GOT3 (cell line): ENCODE measurements at regions not wholly inside any gene's neighbourhood (a gene's known extent, or its start where the extent isn't known, plus 50 kb on each side); places are given as distances from the start of the nearest gene placed in this dataset.
A peak's percentile ranks its signal among the peaks of the same experiment; 100 is the strongest.
"Not testable (repeated sequence)": the region's sequence is repeated elsewhere in the genome, so short reads cannot be mapped to it uniquely, and the experiment has no call there.

ENCODE experiments used
- DNase-seq: peaks from one replicate; lab custom pipeline; 2025; ENCODE audit warnings: mixed read lengths; lab: John Stamatoyannopoulos, UW

DNA sequence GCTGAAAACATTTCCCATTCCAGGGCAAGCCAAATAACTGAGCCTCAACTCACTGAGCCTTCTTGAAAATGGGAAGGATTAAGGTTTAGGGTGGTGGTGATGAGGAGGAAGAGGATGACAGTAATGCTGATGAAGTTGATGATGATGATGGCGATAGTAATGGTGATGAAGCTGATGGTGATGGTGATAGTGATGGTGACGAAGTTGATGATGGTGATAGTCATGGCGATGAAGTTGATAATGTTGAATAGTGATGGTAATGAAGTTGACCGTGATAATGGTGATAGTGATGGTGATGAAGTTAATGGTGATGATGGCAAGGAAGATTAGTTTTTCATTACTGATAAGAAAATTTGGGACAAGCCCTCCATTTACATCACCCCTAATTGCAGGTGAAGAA is 285.8 kb upstream of the DYNLRB2 start:
- DNase-seq: no peak

DNA sequence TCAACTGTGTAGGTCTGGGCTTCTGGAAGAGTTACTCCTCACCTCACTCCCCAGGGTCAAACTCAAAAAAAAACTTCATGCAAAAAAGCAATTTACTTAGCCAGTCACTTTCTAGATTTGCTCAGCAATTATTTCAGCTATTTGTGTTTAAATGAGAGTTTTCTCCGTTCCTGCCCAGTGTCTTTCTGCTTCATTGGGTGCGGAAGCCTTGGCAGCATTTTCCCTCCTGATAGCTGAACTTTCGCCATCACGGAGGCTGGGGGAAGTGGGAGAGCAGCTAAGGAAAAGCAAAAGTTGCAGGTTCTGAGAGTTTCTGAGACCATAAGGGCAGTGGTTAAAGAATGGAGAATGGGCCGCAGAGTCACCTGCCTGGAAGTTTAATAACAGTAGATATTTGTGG is 287.1 kb upstream of the DYNLRB2 start:
- DNase-seq: no peak

DNA sequence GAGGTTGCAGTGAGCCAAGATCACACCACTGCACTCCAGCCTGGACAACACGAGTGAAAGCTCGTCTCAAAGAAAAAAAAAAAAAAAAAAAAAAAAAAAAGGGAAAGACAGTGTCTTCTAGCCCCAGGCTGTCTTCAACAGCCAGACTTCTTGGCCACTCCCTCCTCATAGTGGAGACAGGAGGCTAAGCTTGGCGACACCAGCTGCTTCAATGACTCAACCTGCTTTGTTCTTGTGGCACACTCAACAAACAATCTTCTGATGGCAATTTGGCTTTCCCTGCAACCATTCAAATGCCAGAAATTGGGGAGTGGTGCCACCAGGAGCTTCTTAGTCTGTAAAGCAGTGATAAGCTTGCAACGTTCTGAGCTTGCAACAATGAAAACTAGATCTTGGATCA is 290.4 kb upstream of the DYNLRB2 start:
- no peak for DNase-seq

DNA sequence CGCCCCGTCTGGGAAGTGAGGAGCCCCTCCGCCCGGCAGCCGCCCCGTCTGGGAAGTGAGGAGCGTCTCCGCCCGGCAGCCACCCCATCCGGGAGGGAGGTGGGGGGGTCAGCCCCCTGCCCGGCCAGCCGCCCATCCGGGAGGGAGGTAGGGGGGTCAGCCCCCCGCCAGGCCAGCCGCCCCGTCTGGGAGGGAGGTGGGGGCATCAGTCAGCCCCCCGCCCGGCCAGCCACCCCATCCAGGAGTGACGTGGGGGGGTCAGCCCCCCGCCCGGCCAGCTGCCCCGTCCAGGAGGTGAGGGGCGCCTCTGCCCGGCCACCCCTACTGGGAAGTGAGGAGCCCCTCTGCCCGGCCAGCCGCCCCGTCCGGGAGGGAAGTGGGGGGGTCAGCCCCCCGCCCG is 297.5 kb upstream of the DYNLRB2 start:
- not testable (repeated sequence) for DNase-seq

DNA sequence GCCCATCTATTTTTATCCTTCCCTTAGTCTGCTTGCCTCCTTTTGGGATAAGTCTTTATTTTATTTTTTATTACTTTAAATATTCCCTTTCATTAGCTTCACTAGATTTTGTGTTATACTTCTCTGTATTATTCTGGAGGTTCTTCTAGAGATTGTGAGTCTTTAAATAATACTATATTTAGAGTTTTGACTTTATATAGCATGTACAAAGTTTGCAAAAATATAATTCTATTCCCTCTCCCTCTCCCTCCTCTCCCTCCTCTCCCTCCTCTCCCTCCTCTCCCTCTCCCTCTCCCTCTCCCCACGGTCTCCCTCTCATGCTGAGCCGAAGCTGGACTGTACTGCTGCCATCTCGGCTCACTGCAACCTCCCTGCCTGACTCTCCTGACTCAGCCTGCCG is 298.5 kb upstream of the DYNLRB2 start:
- not testable (repeated sequence) for DNase-seq

DNA sequence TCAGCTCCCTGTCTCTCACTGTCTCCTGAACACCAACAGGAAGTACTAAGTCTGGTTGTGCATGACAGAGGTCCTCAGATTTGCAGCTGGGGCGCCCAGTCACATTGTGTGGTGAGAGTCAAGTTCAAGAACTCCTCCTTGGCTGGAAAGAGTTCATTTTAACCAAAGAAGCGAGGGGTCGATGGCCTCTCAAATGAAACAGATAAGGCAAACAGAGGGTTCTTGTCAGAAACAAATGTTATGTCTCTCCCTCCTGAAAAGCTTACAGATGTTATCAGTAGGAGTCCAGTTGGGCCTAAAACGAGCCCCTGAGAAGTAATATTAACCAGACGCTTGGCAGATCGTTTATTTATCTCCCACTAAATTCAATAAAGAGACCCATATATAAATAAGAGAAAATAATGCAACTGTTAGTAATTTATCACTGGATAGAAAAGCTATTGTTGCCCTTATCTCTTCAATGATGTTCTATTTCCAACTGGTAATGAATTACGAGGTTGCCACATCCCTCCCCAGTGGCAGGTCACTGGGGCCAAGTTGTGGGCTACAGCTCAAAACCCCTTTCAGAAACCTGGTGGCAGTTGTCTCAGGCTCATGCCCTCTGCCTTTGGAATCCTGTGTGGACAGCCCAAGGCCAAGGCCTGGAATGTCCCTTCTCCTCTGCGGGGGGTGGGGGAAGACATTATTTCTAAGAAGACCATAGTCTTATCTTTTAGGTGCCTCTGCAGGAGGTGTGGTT is 307.5 kb upstream of the DYNLRB2 start:
- DNase-seq: no peak

DNA sequence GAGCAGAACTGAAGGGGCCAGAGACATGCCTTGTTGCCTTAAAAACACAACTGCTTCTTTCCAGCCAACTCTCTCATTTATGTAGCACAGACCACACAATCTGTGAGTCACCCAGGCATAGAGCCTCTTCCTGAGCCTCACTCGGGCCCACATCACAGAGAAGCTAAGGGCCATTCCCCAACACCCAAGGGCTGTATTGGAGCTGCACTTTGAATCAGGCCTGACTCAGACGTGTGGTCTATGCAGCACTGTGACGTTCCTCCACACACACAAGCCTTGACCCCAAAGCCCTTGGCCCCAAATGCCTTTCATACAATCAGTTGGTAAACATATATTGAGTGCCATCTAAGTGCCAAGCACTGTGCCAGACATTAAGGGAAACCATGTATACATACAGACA is 308.9 kb upstream of the DYNLRB2 start:
- DNase-seq: peak; percentile 4

DNA sequence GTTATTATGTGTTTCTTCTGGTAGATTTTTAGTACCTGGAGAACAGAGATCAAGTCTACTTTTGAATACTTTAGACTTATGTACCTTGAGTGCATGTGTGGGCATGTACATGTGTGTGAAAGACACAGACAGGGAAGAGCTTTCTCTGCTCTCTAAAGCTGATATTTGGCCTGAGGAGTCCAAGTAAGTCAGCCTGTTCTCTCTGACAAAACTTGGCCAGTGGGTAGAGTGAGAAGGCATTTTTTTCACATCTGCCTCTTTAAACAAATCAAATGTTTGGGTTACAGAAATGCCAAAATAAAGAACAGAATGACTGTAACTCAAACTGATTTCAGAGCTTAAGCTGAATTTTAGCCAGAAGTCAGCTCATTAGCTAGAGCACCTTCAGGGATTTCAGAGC is 309.7 kb upstream of the DYNLRB2 start:
- DNase-seq: no peak

DNA sequence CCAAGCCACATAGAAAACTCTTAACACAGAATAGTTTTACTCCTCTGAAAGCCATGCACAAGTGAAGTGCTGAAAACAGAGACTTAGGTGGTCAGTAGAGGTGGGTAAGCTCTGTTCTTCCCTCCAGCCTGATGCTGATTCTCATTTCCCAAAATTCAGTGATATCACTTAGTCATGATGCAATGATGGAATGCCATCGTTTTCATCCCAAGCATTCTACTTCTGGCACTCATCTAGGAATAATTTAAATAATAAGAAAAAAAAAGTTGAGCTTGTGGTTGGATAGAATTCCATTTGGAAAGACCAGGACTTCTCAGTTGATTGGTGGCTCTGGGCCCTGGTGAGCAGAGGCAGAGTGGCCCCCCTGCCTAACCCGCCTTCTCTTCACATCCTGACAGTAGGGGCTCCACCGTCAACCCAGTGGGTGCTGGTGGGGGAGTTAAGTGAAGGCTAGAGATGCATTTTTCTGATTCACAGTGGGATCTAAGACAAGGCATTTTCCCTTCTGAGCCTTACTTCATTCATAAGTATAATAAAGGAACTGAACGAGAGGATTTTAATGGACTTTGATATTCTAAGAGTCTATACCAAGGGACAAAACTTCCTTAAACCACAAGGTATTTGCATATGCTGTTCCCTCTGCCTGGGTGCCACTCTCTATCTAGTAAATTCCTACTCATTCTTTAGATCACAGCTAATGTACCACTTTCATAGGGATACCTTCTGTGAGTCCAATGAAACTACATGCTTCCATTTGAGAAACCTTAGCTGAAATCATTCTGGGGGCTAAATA is 310.3 kb upstream of the DYNLRB2 start:
- no peak for DNase-seq

DNA sequence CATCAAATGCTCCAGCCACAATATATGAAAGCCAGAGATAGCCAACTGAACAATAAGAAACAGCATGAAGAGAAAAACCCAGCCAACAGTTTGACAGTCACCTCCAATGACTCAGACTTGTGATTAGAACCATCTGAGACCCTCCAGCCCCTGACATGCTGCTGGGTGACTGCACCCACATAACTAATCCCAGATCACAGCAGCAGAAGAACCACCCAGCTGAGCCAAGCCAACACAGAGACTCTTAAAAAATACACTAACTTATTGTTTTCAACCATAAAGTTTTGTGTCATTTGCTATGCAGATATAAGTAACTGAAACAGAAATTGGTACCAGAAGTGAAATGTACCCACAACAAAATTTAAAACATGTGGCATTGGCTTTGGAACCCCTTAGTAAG is 314.3 kb upstream of the DYNLRB2 start:
- DNase-seq: no peak

DNA sequence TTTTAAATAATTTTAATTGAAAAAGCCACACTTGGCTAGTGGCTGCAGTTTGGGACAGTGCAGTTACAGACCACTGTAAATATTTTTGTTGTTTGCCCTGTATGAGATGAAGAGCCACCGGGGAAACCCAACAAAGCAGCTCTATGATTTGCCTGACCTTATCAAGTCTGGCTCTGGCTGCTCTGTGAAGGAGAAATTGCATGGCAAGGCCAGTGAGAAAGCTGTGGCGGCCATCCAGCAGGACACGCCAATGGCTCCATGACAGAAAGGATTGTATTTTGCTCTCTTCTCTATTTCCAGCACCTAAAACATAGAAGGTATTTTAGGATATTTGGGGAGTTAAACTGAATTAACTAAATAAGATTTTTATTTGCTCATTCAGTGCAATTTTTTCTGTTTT is 330.0 kb upstream of the DYNLRB2 start:
- no peak for DNase-seq

DNA sequence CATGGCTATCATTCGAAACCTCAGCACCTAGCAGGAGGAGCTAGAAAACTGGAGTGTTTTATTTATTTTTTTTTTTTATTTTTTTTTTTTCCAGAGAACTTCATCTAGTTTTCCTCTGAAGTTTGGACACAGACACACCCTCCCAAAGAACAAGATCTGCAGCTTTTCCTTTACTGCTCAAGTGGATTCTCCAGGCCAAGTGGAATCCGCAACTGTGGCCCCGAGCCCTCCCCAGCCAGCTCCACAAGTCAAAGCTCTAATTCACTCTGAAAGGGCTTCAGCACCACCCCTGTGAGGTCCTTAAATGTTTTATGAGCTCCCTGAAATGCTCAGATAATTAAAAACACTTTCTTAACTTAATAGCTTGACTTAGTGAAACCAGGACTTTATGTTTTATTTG is 332.1 kb upstream of the DYNLRB2 start:
- no peak for DNase-seq

DNA sequence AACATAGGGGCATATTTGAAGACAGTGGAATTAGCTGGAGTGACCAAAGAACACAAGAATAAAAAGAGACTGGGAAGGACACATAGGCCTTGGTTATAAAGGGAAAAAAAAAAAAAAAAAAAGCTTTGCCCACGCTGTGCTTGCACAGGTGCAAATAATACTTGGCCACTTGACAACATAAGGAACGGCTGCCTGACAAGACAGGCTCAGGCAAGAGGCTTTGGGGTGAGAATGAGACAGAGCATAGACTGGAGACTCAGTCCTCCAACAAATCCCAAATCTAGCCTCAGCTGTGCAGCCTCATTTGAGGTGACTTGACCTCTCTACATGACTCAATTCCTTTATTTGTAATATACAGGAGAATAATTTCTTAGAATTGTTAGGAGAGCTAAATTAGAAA is 332.8 kb upstream of the DYNLRB2 start:
- DNase-seq: no peak

DNA sequence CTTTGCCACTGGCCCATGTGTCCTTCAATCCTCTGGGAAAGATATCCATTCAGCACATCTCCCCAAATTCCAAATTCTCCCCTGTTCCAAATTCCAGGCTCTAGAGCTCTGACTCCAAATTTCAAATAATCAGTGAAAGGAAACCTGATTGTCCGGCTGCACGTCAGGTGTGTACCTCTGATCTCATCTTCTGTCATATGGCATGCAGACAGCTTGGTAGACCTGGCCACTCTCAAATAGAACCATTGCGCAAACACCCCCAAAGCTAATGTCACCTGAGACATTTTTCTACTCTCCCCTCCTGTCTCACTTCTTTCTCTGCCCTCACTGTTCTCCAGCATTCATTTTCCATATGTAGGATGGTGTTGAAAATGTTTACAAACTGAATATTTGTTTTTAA is 337.0 kb upstream of the DYNLRB2 start:
- DNase-seq: no peak

DNA sequence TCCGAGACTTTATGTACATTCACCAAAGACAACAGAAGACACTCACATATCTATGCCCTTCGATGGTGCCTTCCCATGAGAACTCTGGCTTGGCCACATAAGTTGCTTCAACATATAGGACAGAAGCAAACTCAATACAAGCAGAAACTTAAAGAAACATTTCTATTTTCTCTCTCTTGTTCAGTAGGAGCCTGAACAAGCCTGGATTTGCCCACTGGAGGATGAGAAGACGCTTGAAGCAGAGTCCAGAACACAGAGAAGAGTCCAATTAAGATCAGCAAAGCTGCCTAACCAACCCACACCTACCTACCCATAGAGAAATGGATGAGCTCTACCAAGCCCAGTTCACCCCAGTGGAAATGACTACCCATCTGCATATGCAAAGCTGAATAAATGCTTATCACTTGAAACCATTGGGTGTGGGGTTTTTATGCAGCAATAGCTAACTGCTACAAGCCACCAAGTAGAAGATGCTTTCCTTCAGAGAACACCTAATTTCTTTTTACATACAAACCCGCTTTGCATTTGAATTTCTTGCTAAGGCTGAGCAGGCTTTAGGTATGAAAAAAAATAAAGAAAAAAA is 337.9 kb upstream of the DYNLRB2 start:
- DNase-seq: no peak

DNA sequence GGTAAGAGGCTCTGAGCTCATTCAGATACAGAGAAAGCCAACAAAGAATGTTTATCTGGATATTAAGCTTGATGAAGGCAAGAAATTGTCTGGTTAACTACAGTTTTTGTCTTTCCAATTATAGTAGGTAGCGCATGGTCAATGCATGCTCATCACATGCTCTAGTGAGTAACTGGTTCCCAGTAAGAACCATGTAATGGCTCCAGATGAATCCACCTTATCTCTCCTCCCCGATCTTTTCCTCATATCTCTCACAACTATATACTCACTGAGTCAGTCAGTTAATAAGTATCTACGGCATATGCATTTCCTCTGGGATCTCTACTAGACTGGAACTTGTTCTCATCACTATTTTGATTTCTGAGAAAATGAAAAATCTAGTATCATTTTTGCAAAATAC is 340.7 kb upstream of the DYNLRB2 start:
- DNase-seq: no peak

DNA sequence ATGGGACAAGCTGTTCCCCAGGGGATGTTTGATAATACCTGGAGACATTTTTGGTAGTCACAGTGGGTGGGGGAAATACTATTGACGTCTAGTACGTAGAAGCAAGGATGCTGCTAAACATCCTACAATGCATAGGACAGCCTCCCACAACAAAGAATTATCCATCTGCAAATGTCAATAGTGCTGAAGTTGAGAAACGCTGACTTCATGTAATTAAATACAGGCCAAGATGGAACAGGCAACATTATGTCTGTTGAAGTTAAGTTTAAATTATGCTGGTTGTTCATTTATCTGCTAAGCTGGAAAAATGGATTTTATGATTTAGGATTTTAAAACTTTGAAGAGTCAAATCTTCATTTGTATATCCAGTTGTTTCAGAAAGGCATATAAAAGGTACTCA is 341.2 kb upstream of the DYNLRB2 start:
- no peak for DNase-seq

DNA sequence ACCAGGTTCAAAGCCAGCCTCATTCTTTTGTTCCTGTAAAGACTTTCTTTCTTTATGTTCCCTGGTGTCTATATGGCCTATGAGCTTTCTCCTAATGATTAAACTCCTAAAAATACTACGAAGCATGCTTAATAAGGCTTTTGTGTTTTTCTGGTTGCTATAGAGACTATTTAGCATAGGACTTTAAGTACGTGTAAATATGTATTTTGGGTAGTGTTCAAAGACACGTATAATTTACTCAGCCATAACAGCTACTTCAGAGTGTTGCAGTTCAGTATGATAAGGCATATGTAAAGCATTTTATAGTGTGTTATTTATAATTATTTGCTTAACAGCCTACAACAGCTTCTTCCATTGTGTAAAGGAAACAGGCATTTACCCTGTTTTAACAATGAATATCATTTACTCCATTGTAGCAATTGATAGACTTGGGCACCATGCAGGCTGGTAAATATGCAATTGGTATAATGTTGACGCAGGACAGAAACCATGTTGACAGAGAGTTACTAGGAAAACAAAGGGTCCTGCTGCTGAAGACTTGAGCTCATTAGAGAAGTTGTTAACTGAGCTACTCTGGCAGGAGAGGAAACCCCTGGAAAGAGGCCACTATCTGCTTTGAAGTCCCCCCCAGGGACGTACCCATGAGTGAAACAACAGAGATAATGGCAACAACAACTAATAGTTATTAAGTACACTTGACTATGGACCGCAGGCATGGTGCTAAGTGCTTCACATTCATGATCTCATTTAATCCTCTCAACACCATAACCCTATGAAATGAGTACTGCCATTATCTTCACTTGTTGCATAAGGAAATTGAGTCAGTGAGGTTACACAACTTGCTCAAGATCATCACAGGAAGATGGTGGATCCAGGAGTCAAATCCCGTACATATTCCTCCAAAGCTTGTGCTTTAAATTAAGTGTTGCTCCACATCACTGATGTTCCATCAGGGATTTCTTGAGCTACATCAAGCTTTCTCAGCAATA is 342.2 kb upstream of the DYNLRB2 start:
- no peak for DNase-seq

DNA sequence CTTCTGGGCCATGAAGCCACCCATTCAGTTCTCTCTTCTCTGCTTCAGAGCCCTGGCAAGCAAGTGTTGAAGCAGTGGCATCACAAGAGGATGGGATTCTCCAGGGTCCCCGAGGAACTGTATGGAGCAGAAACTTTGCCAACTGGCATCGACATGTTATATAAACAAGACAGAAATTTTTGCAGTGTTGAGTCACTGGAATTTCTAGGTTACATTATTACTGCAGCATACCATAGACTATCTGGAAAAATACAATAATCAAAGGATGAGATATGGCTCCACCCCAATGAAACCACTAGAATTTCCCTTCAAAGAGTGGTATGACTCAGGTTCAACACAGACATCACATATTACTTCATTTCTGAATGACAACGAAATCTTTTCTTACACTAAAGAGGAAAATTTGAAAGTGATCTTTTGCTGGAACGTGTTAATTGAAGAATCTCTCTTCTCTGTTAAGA is 343.0 kb upstream of the DYNLRB2 start:
- no peak for DNase-seq

DNA sequence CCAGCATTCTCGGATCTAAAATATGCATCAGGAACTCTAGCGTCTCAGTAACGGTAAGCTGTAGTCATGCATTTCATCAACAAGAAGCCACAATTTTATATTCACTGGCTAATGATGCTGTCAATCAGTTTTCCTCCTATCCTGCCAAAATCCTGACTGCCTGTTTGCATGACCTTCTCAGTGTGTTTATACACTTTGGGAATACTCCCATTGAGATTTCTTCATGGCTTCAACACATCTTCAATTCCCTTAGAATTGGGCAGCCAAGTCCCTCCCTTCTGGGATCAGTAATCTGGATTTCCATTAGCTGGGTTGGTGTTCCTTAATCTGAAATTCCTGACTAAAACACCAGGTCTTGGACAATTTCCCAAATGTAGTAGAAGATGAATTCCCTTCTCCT is 348.9 kb upstream of the DYNLRB2 start:
- no peak for DNase-seq

DNA sequence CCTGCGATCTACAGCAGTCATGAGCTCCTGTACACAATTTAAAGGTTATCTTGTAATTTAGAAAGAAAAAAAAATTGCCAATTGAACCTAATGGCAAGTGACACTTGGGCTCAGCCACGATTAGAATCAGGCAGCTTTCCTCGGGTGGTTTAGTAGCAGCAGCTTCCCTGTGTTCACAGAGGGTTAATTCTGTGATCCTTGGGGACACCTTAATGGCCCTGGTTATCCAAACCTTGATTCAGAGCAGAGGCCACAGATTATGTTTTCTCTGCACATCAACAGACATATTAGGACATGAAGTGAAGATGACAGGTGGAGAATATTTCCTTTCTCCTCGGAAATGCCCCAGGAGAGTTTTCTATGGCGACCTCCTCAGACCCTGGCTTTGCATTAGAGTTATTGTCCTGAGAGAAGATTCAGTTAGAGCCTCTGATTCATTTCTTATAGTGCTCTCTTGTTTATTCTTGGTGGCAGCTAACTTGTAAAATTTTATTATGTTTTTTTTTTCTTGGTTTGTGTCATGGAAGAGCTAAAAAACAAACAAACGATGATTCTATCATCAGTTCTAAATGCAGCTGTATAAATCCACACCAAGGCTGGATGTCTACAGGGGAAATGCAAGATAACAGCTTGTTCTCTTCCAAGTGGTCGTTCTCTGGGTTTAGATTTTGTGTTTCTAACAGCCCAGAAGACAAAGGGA is 351.2 kb upstream of the DYNLRB2 start:
- DNase-seq: no peak
